GM11168 (cell line): ENCODE measurements at regions not wholly inside any gene's neighbourhood (a gene's known extent, or its start where the extent isn't known, plus 50 kb on each side); places are given as distances from the start of the nearest gene placed in this dataset.

ENCODE experiments used
- in situ Hi-C: fragments of 300-500 bp; cut with MboI; formaldehyde crosslinking; loops from one replicate; pipeline ENCODE4 v1.12.0; 2022; ENCODE audit warnings: low sequenced_read_pairs; ENCODE audit not compliant: unreplicated experiment

- in situ Hi-C loops: no loop called here
Observed at GRCh38 chr11:45450189-45450588, 164.0 kb upstream of the SYT13 start.

- in situ Hi-C loops: no loop called here
Observed at GRCh38 chr11:45449036-45449601, 163.0 kb upstream of the SYT13 start.

GRCh38 chr11:45448561-45448960 lies 162.4 kb upstream of the SYT13 start:
- in situ Hi-C loops: no loop called here

GRCh38 chr11:45446998-45447397 lies 160.9 kb upstream of the SYT13 start:
- in situ Hi-C loops: no loop called here

GRCh38 chr11:45446434-45446833 lies 160.3 kb upstream of the SYT13 start:
- in situ Hi-C loops: no loop called here

GRCh38 chr11:45444796-45445195 lies 158.7 kb upstream of the SYT13 start:
- in situ Hi-C loops: no loop called here

- in situ Hi-C loops: no loop called here
Observed at GRCh38 chr11:45440111-45440510, 154.0 kb upstream of the SYT13 start.

GRCh38 chr11:45436966-45437365 lies 150.8 kb upstream of the SYT13 start:
- in situ Hi-C loops: no loop called here

- in situ Hi-C loops: no loop called here
Observed at GRCh38 chr11:45436118-45436517, 150.0 kb upstream of the SYT13 start.

- in situ Hi-C loops: no loop called here
Observed at GRCh38 chr11:45435706-45436105, 149.6 kb upstream of the SYT13 start.

- in situ Hi-C loops: no loop called here
Observed at GRCh38 chr11:45432910-45433309, 146.8 kb upstream of the SYT13 start.

GRCh38 chr11:45432100-45432499 lies 146.0 kb upstream of the SYT13 start:
- in situ Hi-C loops: no loop called here

- in situ Hi-C loops: no loop called here
Observed at GRCh38 chr11:45431046-45432018, 145.2 kb upstream of the SYT13 start.

- in situ Hi-C loops: no loop called here
Observed at GRCh38 chr11:45430361-45430760, 144.2 kb upstream of the SYT13 start.

- in situ Hi-C loops: no loop called here
Observed at GRCh38 chr11:45429719-45430118, 143.6 kb upstream of the SYT13 start.

GRCh38 chr11:45428541-45429230 lies 142.5 kb upstream of the SYT13 start:
- in situ Hi-C loops: no loop called here

- in situ Hi-C loops: no loop called here
Observed at GRCh38 chr11:45428116-45428515, 142.0 kb upstream of the SYT13 start.

GRCh38 chr11:45424411-45425180 lies 138.5 kb upstream of the SYT13 start:
- in situ Hi-C loops: no loop called here

GRCh38 chr11:45423475-45424120 lies 137.5 kb upstream of the SYT13 start:
- in situ Hi-C loops: no loop called here

GRCh38 chr11:45423036-45423435 lies 136.9 kb upstream of the SYT13 start:
- in situ Hi-C loops: no loop called here
